ENCODE measurements at regions not wholly inside any gene's neighbourhood (a gene's known extent, or its start where the extent isn't known, plus 50 kb on each side); places are given as distances from the start of the nearest gene placed in this dataset.

- POLR2A ChIA-PET, result no interaction called here
- H2AFZ ChIP-seq (ENCODE audit: insufficient read depth, low read depth, low read length, poor library complexity, severe bottlenecking), result no peak overlapping the region
- no peaks in the 10 kb centered on the region for H3K4me1 ChIP-seq (ENCODE audit: control insufficient read depth in 2 of 2, insufficient read depth in 2 of 2, low read length in 2 of 2)
- no peaks in the 10 kb centered on the region for H3K36me3 ChIP-seq (replicated peaks in 1 of 2; ENCODE audit: control extremely low read depth in 1 of 2, control insufficient read depth in 1 of 2, extremely low read depth in 1 of 2, insufficient read depth in 2 of 2, low read length in 1 of 2)
- no peak overlapping the region for H3K27ac ChIP-seq (ENCODE audit: low read length in 2 of 2)
- TF ChIP-seq, protein P1, sequence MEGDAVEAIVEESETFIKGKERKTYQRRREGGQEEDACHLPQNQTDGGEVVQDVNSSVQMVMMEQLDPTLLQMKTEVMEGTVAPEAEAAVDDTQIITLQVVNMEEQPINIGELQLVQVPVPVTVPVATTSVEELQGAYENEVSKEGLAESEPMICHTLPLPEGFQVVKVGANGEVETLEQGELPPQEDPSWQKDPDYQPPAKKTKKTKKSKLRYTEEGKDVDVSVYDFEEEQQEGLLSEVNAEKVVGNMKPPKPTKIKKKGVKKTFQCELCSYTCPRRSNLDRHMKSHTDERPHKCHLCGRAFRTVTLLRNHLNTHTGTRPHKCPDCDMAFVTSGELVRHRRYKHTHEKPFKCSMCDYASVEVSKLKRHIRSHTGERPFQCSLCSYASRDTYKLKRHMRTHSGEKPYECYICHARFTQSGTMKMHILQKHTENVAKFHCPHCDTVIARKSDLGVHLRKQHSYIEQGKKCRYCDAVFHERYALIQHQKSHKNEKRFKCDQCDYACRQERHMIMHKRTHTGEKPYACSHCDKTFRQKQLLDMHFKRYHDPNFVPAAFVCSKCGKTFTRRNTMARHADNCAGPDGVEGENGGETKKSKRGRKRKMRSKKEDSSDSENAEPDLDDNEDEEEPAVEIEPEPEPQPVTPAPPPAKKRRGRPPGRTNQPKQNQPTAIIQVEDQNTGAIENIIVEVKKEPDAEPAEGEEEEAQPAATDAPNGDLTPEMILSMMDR (IDR thresholded peaks at IDR 0.05), result no peak
- TF ChIP-seq EZH2 (IDR thresholded peaks at IDR 0.05; ENCODE audit: borderline replicate concordance, insufficient read depth, low read depth, low read length, poor library complexity, severe bottlenecking), result no peak
- Mint-ChIP-seq H3K27me3 (no peaks in the 10 kb centered on the region), H3K4me3 (no peak overlapping the region), H3K4me1 (no peaks in the 10 kb centered on the region), H3K27ac (no peak overlapping the region), H3K9me3 (ENCODE audit: insufficient read depth) (peaks cover 3% of the 10 kb centered on the region)
- H3K4me3 ChIP-seq (ENCODE audit: control extremely low read depth in 1 of 5, extremely low read depth in 1 of 5, insufficient read depth in 1 of 5, low read depth in 2 of 5, low read length in 4 of 5), result no peak overlapping the region
- ATAC-seq (ENCODE audit: low read depth) (no peak), DNase-seq (no peak)
- H3K9me3 ChIP-seq (ENCODE audit: control extremely low read depth in 1 of 3, control insufficient read depth in 2 of 3, insufficient read depth in 1 of 3, low read length in 2 of 3), result peaks cover 0 to 7% (median 3%) of the 10 kb centered on the region in 3 donors
- CTCF ChIA-PET, result no interaction called here
- no peak overlapping the region for H3K4me2 ChIP-seq (replicated peaks; ENCODE audit: low read depth, low read length, poor library complexity, severe bottlenecking)
- no peaks in the 10 kb centered on the region for H3K27me3 ChIP-seq (replicated peaks in 1 of 4; ENCODE audit: control extremely low read depth in 1 of 4, control insufficient read depth in 3 of 4, insufficient read depth in 4 of 4, low read length in 3 of 4)
- H3K9ac ChIP-seq (ENCODE audit: low read length), result no peak overlapping the region
- no peaks in the 10 kb centered on the region for H4K20me1 ChIP-seq (ENCODE audit: control insufficient read depth, insufficient read depth, low read length, poor library complexity, severe bottlenecking)
- WGBS (ENCODE audit: insufficient coverage), result 56% methylated on average over 2 of the region's 4 CpGs
- no peaks in the 10 kb centered on the region for H3K79me2 ChIP-seq (ENCODE audit: control insufficient read depth, insufficient read depth, low read length)
- intact Hi-C loops (cut with micrococcal nuclease), result no loop called here
These were observed 53.3 kb downstream of the BLID start for GRCh38 chr11:122062763-122063162.

DNA sequence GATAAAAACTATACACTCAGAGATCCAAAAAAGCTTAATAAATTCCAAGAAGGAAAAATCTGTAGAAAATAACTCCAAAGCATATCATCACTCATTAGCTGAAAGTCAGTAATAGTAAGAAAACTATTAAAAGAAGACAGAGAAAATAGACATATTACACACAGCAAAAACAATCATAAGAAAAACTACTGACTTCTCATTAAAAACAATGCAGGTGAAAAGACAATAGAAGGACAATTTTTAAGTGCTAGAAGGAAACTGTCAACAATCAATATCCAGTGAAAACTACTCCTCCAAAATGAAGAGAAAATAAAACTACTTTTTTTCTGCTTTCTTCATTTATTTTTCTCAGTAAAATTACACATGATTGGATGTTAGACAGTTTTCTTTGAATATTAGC is 56.5 kb downstream of the BLID start:
- Mint-ChIP-seq H3K27me3 (no peaks in the 10 kb centered on the region), H3K4me3 (no peak overlapping the region), H3K4me1 (no peaks in the 10 kb centered on the region), H3K27ac (no peak overlapping the region), H3K9me3 (ENCODE audit: insufficient read depth) (peaks cover 3% of the 10 kb centered on the region)
- ATAC-seq (ENCODE audit: low read depth), result no peak
- no peaks in the 10 kb centered on the region for H3K36me3 ChIP-seq (replicated peaks in 1 of 2; ENCODE audit: control extremely low read depth in 1 of 2, control insufficient read depth in 1 of 2, extremely low read depth in 1 of 2, insufficient read depth in 2 of 2, low read length in 1 of 2)
- H4K20me1 ChIP-seq (ENCODE audit: control insufficient read depth, insufficient read depth, low read length, poor library complexity, severe bottlenecking), result no peaks in the 10 kb centered on the region
- H3K4me2 ChIP-seq (replicated peaks; ENCODE audit: low read depth, low read length, poor library complexity, severe bottlenecking), result no peak overlapping the region
- H3K79me2 ChIP-seq (ENCODE audit: control insufficient read depth, insufficient read depth, low read length), result no peaks in the 10 kb centered on the region
- H3K4me3 ChIP-seq (ENCODE audit: control extremely low read depth in 1 of 5, extremely low read depth in 1 of 5, insufficient read depth in 1 of 5, low read depth in 2 of 5, low read length in 4 of 5), result no peak overlapping the region
- ChIA-PET POLR2A (no interaction called here), CTCF (no interaction called here)
- no peak overlapping the region for H2AFZ ChIP-seq (ENCODE audit: insufficient read depth, low read depth, low read length, poor library complexity, severe bottlenecking)
- H3K27ac ChIP-seq (ENCODE audit: low read length in 2 of 2), result no peak overlapping the region
- no peaks in the 10 kb centered on the region for H3K4me1 ChIP-seq (ENCODE audit: control insufficient read depth in 2 of 2, insufficient read depth in 2 of 2, low read length in 2 of 2)
- H3K27me3 ChIP-seq (replicated peaks in 1 of 4; ENCODE audit: control extremely low read depth in 1 of 4, control insufficient read depth in 3 of 4, insufficient read depth in 4 of 4, low read length in 3 of 4), result no peaks in the 10 kb centered on the region
- intact Hi-C loops (cut with micrococcal nuclease), result no loop called here
- H3K9me3 ChIP-seq (ENCODE audit: control extremely low read depth in 1 of 3, control insufficient read depth in 2 of 3, insufficient read depth in 1 of 3, low read length in 2 of 3), result peaks cover 0 to 7% (median 3%) of the 10 kb centered on the region in 3 donors
- no peak overlapping the region for H3K9ac ChIP-seq (ENCODE audit: low read length)
- no peak for DNase-seq
- TF ChIP-seq, protein P1 (IDR thresholded peaks at IDR 0.05), result no peak
- no peak for TF ChIP-seq EZH2 (IDR thresholded peaks at IDR 0.05; ENCODE audit: borderline replicate concordance, insufficient read depth, low read depth, low read length, poor library complexity, severe bottlenecking)
